Right ventricle myocardium superior (tissue), 1 donor: ENCODE measurements at regions not wholly inside any gene's neighbourhood (a gene's known extent, or its start where the extent isn't known, plus 50 kb on each side); places are given as distances from the start of the nearest gene placed in this dataset.
"Not testable (repeated sequence)": the region's sequence is repeated elsewhere in the genome, so short reads cannot be mapped to it uniquely, and the experiment has no call there.

Experiments used
- ATAC-seq: fragments of 200-7000 bp; cut with Tn5 transposase; one replicate; pipeline ENCODE4 v1.9.1; 2020; ENCODE audit warnings: mild to moderate bottlenecking; ENCODE audit not compliant: poor library complexity
- DNase-seq: peaks from one replicate; pipeline ENCODE4 v3.0.0-alpha.2; 2020
- intact Hi-C: fragments of 100-400 bp; cut with DNase I; formaldehyde crosslinking; loops from one replicate; pipeline ENCODE4 v1.11.2; 2022
- donor health status: DM: no; HTN: yes; CAD: no; lungs with severe emphysema.

DNA sequence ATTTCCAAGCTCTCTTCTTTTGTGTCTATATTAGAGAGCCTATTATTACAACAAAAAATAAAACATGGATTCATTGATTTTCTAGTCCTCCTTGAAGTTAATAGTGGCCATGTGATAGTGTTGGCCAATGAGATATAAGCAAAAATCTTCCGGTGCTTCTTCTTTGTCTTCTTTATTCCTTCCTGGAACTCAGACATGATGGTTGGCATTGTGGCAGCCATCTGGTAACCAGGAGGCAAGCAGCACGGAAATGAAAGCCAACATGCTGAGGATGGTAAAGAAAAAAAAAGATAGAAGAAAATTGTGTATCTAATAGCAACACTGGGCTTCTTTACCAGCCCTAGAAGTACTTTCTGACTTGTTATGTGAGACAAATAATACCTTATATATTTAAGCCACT is 50.8 kb upstream of the SEL1L start:
- intact Hi-C loops, result no loop called here
- DNase-seq (no peak), ATAC-seq (no peak)

DNA sequence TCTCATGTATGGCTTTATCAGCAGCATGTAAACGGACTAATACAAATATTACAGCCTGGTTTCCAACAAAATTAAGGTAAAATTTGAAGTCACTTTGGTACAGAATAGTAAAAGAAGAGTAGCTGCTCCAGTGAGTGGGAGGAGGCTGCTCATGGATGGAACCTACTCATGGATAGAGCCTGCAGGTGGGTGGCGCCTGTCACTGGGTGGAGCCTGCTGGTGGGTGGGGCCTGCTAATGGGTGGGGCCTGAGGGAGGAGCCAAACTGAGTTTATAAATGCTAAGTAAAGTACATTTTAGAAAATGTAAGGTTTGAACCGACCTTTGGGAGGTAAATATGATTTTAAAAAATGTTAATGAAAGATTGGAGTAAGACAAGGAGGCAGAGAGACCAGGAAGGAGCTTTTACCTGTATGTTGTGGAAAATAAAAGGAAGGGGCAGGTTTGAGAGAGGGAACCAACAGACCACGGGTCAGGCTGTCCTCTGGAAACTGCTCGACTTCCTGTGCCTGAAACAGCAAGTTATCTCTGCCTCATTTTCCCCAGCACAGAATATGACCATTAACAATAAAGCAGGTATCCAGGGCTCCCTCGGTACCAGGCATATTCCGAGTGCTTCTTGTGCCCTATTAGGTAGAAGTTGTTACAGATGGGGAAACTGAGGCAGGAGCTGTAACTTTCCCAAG is 55.9 kb upstream of the SEL1L start:
- DNase-seq, result no peak
- no peak for ATAC-seq
- intact Hi-C loops, result no loop called here

DNA sequence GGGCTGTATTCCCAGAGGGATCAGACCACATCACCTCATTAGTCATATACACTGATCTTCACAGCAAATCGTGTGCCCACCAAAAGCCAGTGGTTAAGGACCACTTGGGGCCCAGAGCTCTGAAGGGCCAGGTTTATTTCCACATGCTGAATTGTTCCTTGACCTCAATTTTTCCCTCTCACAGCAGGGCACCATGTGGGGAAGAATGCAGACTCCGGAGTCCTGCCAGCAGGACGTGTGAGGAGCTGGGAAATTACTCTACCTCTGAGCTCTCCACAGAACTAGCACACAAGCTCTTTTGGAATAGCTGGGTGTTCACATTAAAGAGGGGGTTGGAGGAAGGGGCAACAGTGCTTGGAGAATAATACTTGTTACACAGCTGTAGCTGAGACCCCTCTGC is 57.6 kb upstream of the SEL1L start:
- DNase-seq (no peak), ATAC-seq (no peak)
- intact Hi-C loops, result no loop called here

DNA sequence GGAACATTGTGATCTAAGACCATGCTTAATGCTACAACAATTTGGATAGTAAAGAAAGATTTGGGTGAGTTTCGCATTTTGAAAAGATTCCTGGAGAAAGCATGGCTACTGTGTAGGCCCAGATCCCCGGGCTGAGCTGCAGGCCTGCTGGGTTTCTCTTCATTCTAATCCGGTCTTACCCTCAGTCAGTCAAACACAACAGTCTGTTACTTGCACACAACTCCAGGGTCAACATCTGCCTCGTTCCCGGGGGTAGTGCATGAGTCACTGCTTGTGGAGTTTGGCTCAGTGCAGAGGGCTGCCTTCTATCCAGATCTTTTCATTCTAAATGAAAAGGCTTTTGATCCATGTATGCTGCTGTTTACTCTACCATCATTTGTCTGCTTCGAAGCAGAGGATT is 60.4 kb upstream of the SEL1L start:
- DNase-seq (peak; percentile 43), ATAC-seq (peak; percentile 82)
- intact Hi-C loops, result no loop called here

DNA sequence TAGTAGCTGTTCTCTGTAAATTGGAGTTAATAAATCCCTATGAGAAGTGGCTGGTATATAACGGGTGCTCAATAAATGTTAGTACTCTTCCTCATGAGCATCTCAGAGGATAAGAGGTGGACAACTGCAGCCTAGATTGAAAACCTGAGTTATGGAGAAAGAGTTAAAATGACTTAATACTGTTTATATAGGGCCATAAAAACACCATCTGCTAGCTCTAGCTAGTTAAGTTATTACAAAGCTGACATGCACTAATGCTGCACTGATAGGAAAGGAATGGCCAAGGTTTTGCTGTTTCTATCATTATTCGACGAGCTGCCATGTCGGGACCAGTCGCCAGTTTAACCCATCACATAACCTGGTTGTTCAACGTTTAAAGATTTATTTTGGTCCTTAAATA is 72.0 kb upstream of the SEL1L start:
- intact Hi-C loops, result no loop called here
- DNase-seq (no peak), ATAC-seq (no peak)

DNA sequence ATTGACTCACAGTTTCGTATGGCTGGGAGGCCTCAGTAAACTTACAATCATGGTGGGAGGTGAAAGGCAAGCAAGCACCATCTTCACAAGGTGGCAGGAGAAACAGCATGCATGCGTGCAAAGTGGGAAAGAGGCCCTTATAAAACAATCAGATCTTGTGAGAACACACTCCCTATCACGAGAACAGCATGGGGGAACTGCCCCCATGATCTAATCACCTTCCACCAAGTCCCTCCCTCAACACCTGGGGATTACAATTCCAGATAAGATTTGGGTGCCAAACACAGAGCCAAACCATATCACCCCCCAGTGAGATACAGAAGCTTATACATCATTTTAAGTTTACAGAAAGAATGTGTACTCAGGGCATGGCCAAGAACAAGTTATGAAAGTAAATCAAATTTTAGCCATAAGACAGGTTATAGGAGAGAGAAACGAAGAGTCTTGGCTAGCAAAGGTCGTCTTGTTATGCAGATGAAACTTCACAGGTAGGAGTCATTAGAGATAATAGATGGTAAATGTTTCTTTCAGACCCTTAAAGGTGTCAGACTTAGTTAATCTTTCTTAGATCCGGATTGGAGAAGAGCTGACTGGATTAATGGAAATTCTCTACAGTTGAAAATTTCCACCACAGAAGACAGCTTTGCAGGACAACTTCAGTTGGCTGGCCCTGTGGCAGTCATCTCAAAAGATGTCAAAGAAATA is 79.8 kb upstream of the SEL1L start:
- DNase-seq (no peak), ATAC-seq (no peak)
- intact Hi-C loops, result no loop called here

DNA sequence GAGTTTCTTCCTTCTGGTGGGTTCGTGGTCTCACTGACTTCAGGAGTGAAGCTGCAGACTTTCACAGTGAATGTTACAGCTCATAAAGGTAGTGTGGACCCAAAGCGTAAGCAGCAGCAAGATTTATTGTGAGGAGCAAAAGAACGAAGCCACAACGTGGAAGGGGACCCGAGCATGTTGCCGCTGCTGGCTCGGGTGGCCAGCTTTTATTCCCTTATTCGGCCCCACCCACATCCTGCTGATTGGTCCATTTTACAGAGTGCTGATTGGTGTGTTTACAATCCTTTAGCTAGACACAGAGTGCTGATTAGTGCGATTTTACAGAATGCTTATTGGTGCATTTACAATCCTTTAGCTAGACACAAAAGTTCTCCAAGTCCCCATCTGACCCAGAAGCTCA is 80.6 kb upstream of the SEL1L start:
- DNase-seq, intact Hi-C loops, ATAC-seq: not testable (repeated sequence)

DNA sequence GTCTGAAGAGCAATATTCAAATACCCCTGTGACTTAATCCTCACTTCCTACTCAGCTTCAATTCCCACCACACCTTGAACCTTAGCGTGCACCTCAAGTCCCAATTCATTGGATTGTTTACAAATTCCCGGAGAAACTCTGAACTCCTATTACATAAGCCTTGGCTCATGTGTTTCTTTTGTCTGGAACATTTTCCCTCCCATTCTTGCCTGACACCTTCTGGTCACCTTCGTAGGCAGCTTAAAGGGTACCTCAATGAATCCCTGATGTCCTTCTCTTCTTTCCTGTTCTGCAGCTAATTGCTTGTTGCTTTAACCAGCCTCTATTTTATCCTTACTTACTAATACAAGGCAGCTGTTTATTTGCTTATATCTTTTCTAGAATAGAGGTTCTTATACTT is 85.0 kb upstream of the SEL1L start:
- DNase-seq, result no peak
- intact Hi-C loops, result no loop called here
- ATAC-seq, result no peak

DNA sequence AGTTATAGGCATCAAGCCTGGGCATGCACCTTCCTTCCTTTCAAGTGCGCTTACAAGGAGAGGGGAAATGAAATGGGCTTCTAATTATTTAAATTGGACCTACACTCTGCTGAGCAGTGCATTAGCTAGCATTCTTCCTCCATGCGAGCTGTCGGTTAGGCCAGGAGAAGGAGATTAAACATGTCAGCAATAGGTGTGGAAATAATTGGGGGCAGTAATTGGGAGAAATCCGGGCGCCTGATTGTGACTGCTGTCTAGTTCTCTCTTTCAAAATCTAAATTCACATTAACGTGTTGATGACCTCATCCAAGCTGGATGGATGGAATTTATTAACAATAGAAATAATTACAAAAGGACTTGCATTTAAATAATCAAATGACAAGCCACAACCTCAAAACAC is 86.2 kb upstream of the SEL1L start:
- DNase-seq, result no peak
- intact Hi-C loops, result no loop called here
- ATAC-seq, result no peak

DNA sequence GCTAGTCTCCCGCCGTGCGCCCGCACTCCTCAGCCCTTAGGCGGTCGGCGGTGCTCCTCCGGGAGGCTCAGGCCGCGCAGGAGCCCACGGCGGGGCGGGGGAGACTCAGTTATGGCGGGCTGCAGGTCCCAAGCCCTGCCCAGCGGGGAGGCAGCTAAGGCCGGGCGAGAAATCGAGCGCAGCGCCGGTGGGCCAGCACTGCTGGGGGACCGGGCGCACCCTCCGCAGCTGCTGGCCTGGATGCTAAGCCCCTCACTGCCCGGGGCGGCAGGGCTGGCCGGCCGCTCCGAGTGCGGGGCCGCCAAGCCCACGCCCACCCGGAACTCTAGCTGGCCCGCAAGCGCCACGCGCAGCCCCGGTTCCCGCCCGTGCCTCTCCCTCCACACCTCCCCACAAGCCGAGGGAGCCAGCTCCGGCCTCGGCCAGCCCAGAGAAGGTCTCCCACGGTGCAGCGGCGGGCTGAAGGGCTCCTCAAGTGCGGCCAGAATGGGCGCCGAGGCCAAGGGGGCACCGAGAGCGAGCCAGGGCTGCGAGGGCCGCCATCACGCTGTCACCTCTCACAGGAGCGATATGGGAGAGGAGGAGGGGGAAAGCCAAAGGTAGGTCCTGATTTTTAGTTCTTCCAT is 90.2 kb upstream of the SEL1L start:
- intact Hi-C loops, DNase-seq, ATAC-seq: not testable (repeated sequence)

DNA sequence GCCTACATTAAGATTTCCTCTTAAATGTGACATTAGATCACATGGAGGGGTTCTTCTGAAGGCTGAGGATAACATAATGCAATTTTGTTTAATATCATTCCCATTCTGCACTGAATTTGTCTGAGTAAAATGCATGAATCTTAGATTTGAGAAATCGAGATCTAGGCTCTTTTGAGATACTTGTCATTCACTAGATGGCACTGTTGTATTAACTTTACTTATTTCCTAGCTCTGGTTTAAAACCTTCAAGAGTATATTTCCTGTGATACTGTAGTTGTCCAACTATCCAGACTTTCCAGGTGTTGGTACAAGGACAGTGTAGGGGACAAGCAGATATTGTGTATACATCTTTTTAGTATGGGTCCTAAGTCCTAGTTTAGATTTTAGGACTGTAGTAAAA is 91.7 kb upstream of the SEL1L start:
- ATAC-seq (peak; percentile 71), DNase-seq (no peak)
- intact Hi-C loops, result no loop called here

DNA sequence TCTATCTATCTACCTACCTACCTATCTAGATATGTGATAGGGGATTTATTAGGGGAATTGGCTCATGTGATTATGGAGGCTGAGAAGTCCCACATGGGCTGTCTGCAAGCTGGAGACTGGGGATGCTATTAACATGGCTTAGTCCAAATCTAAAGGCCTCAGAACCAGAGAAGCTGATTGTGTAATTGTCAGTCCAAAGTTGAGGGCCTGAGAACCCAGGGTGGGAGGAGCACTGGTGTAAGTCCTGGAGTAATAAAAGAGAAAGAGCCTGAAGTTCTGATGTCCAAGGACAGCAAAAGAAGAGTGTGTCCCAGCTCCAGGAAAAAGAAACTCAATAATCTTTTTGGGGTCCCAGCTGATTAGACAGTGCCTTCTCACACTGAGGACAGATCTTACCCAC is 98.5 kb upstream of the SEL1L start:
- DNase-seq (no peak), ATAC-seq (no peak)
- intact Hi-C loops, result no loop called here

DNA sequence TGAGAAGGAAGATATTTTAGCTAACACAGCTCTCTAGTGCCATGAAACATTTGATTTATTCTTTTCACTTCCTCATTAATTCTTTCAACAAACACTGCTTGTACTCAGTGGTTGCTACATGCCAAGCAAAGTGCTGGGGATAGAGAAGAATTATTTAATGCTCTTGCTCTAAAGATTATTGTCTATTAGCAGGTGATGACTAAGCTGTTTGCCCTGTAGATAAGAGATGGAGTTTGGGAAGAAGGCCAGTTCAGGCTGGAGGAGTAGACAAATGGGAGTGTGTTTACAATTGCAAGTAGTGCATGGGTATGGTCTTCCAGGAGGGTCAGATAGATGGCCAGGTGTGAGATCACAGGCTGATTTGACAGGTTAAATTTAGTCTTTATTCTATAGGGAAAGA is 99.8 kb upstream of the SEL1L start:
- DNase-seq, result no peak
- ATAC-seq, result no peak
- intact Hi-C loops, result no loop called here

DNA sequence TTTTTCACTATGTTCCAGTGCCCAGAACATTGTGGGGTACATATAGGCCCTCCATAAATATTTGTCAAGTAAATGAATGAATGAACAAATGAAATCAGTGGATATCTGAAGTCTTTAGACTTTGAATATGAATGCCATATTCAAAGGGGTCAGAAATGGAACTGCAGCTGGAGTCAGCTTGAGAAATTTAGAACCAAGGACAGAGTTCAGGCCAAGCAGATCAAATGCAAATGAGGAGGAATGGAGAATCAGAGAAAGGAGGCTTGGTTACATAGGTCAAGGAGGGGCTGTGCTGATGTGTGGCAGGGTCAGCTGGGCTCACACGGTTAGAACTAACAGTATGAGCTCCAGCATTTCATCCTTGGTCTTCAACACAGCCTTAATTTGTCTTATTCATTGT is 104.0 kb upstream of the SEL1L start:
- intact Hi-C loops, result no loop called here
- DNase-seq (no peak), ATAC-seq (no peak)

DNA sequence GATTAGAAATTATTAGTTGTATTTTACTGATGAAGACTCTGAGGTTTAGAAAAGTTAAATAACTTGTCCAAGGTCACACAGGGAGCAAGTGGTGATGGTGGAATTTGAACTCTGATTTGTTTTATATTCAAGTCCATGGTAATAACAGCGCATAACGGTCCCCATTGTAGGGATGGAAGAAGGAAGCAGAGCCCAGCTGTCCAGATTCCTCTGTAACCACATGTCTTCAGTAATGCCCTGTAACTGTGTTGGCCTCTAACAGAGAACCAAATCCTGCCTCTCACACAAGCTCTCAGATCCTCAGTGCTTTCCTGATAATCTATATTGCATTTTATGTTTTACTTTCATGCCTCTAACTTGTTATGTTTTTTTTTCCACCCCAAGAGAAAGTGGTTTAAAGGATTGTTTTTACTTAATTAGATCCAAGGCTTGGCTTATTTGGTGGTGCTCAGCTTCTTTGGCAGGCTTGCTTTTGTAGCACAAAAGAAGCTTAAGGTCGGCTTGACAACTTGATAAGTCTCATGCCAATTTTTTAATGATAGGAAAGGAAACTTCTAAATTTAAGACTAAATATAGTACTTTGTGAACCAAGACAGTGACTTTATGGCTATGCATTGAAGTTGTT is 105.1 kb upstream of the SEL1L start:
- ATAC-seq (no peak), DNase-seq (no peak)
- intact Hi-C loops, result no loop called here

DNA sequence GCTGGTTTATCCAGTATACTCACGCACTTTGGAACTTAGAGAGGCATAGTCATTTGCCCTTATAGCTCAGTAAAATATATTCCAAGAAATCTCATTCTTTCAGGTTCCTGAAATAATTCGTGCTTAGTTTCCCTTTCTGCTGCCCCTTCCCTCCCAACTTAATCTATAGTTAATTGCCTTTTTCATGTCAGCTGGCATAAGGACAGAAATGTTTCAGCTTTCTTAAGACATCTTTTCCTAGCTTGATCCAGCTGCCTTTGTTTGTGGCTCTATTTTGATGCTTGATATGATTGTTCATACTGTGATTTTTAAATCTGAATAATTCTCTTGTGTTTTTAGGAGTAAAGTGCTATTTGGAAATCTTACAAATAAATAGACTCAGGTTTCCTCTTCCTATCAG is 120.0 kb upstream of the SEL1L start:
- intact Hi-C loops, result no loop called here
- DNase-seq, result no peak
- ATAC-seq, result no peak

DNA sequence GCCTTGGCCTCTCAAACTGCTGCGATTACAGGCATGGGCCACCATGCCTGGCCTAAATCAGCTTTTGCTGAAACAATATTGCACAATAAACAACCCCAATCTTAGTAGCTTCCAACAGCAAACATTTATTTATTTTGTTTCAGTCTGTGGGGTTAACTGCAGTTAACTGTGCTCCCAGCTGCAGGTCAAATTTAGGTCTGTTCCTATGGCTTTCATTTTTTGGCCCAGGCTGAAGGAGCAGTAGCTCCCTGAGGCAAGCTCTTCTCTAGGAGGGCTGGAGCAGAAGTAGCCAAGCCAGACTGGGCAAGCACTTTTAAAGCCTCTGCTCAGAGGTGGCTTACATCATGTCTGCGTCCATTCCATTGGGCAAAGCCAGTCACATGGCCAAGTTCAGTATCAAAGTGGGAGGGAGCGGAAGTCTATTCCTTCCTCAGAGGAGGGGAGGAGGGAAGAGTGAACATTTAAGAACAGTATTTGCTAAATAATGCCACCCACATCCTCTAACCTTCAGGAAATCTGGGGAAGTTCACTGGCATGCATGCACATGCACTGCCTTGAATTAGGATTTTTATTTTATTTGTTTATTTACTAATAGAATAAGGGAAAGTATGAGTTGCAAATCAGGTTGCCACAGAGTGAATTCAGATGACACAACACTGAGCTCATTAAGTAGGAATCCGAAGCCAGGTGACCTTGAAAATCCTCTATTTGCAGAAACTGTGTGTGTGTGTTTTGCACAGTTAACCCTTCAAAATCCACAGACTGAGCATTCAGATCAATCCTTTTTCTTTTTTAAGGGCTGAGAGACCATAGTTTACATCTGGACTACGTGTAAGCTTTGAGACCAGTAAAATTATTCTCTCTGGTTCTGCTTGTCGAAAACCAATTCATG is 122.0 kb upstream of the SEL1L start:
- DNase-seq, result no peak
- intact Hi-C loops, result no loop called here
- peak; percentile 31 for ATAC-seq

DNA sequence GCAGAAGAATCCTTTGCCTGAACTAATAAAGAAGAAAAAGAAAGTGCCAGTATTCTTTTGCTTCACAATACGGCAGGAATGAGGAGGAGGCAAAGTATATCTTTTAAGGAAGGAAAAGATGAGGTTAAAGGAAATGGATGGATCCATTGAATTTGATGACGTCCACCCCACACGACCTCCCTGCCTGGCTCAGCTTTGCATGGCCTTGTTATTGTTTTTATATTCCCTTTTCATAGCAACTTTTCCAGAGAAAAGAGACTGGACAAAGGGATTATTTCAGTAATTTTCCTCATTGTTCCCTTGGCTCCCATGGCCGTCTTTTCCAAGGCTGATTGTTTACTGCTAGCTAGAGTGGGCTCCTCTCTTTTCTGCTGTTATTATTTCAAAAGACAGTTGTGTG is 123.2 kb upstream of the SEL1L start:
- intact Hi-C loops, result no loop called here
- DNase-seq (no peak), ATAC-seq (no peak)

DNA sequence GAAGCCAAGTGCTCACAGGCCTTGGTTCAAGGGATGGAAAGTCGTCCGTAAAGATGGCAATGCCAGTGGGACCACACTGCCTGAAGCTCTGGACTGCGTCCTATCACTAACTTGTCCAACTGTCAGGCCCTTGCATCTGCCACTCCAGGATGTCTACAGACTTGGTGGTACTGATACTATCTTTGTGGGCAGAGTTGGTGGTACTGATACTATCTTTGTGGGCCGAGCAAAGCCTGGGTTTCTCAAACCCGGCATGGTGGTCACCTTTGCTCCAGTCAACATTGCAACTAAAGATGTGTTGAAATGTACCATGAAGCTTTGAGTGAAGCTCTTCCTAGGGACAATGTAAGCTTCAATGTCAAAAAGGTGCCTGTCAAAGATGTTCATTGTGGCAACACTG is 128.4 kb upstream of the SEL1L start:
- intact Hi-C loops, result no loop called here
- no peak for DNase-seq
- ATAC-seq, result no peak
